Activated CD4-positive, alpha-beta T cell treated with anti-CD3 and anti-CD28 coated beads for 48 hours (primary cell): ENCODE measurements at regions not wholly inside any gene's neighbourhood (a gene's known extent, or its start where the extent isn't known, plus 50 kb on each side); places are given as distances from the start of the nearest gene placed in this dataset.
"Not testable (repeated sequence)": the region's sequence is repeated elsewhere in the genome, so short reads cannot be mapped to it uniquely, and the experiment has no call there.

ENCODE experiments used
- DNase-seq: peaks from one replicate; pipeline ENCODE4 v3.0.0-alpha.2; 2020

GRCh38 chr5:2832394-2832793 is 80.9 kb upstream of the IRX2 start:
- no peak for DNase-seq

- DNase-seq: no peak
Measured at GRCh38 chr5:2829239-2829638, 77.8 kb upstream of the IRX2 start.

- no peak for DNase-seq
Measured at GRCh38 chr5:2818936-2819335, 67.5 kb upstream of the IRX2 start.

- no peak for DNase-seq
Measured at GRCh38 chr5:2817031-2817603, 65.6 kb upstream of the IRX2 start.

- no peak for DNase-seq
Measured at GRCh38 chr5:2813678-2814077, 62.2 kb upstream of the IRX2 start.

- DNase-seq: no peak
Measured at GRCh38 chr5:2810644-2811043, 59.2 kb upstream of the IRX2 start.

- DNase-seq: not testable (repeated sequence)
Measured at GRCh38 chr5:2807244-2807643, 55.8 kb upstream of the IRX2 start.

GRCh38 chr5:2806176-2806575 is 54.7 kb upstream of the IRX2 start:
- no peak for DNase-seq

GRCh38 chr5:2805080-2805479 is 53.6 kb upstream of the IRX2 start:
- DNase-seq: no peak

- DNase-seq: no peak
Measured at GRCh38 chr5:2803751-2804150, 52.3 kb upstream of the IRX2 start.

GRCh38 chr5:2802693-2803365 is 51.4 kb upstream of the IRX2 start:
- DNase-seq: no peak

- no peak for DNase-seq
Measured at GRCh38 chr5:2801577-2802525, 50.4 kb upstream of the IRX2 start.
